Fibroblast of skin of left biceps (primary cell): ENCODE measurements at regions not wholly inside any gene's neighbourhood (a gene's known extent, or its start where the extent isn't known, plus 50 kb on each side); places are given as distances from the start of the nearest gene placed in this dataset.
A peak's percentile ranks its signal among the peaks of the same experiment; 100 is the strongest.

ENCODE experiments used
- DNase-seq, 2 experiments: peaks; one replicate each; pipeline ENCODE4 v3.0.0-alpha.2; 2013; ENCODE audit warnings: low read depth in 2 of 2

- DNase-seq: no peak
Observed at GRCh38 chr3:30945291-30945690, 50.8 kb upstream of the GADL1 start.

DNA sequence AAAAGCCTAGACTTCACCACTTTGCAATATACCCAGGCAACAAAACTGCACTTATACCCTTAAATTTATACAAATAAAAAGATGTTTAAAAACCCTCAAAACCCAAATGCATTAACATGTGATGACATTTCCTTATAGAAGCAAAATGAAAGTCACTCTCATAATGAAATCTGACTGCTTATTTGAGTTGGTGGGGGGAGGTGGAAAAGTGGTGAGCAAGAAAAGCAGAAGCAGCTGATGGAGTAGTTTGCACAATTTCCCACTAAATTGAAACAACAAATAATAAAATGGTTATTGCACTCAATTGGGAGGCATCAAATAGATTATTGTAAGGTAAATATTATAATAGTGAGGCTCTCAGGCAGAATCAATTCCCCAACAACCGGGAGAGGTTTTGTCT lies 54.0 kb upstream of the GADL1 start:
- no peak for DNase-seq

DNA sequence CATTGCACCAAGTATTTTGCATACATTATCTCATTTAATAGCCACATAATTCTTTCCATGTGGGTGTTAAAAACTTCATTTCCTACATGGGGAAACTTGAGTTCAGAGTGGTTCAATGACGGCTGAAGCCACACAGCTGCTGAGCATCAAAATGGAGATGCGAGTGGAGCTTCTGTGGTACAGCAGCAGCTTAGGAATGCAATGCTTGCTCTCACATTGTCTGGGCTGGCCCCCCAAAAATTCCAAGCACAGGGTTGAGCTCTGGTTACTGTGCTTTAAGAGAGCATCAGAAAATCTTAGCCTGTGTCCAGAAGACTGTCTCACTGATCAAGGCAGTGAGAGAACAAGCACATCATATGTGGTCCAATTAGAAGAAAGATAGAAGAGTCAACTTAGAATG lies 57.4 kb upstream of the GADL1 start:
- DNase-seq: peak in 1 of 2 experiments; percentile 6

DNA sequence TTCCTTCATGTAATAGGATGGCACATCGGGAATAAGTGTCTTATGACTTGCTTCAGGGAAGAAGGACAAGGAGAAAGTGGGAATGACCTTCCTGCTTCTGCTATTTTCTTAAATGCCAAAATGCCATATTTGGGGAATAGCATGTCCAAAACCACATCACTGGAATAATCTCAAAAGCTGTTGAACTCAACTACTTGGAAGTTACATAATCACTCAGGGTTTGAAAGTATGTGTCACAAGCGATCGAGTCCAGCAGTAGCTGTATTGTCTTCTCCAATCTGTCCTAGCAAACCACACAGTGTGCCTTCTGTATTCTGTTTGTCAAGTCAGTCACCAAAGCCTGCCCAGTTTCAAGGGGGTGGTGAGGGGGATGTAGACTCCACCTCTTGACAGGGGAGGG lies 58.3 kb upstream of the GADL1 start:
- DNase-seq: peak in 1 of 2 experiments; percentile 4

DNA sequence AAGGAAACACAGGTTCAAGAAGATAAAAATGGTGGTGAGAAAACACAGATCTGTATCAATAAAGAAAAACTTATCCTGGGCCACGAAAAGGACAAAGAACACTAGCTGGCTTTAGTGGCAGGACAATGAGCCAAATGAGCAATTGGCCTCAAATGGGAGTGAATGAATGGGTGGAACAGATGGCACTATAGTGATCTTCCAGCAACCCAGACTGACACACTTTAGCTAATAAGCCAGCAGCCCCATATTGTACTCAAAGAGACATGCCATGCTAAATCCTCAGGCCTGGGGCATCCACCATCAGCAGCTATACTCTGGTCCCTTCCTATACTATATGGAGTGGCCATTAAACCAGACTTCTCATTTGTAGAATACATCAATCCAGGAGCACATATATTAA lies 60.0 kb upstream of the GADL1 start:
- no peak for DNase-seq

GRCh38 chr3:30962084-30962483 lies 67.6 kb upstream of the GADL1 start:
- DNase-seq: no peak

DNA sequence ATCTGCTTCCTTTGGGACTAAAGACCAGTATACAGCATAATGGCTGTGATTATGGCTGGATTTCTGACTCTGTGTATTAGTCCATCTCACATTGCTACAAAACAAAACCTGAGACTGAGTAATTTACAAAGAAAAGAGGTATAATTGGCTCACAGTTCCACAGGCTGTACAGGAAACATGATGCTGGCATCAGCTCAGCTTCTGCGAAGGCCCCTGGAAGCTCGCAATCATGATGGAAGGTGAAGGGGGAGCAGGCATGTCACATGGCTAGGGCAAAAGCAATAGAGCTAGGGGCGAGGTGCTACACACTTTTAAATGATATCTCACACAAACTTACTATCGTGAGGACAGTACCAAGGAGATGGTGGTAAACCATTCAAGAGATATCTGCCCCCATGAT lies 68.0 kb upstream of the GADL1 start:
- no peak for DNase-seq

GRCh38 chr3:30963223-30963722 lies 68.8 kb upstream of the GADL1 start:
- no peak for DNase-seq

DNA sequence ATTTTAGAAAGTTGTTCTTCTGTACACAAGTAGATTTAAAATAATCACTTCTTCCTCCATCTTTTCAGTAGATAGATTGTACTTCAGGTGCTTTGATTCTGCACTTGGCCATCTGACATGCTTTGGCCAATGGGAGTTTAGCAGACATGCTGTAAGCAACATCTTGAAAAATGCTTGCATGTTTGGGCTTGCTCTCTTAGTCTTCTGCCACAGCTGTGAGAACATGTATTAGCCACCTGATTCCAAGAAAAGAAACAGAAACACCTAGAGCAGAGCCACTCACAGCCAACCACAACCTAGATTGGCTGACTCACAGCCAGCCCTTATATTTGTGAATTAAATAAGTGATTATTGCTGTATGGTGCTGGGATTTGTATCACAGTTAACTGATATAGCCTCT lies 70.2 kb upstream of the GADL1 start:
- DNase-seq: no peak

DNA sequence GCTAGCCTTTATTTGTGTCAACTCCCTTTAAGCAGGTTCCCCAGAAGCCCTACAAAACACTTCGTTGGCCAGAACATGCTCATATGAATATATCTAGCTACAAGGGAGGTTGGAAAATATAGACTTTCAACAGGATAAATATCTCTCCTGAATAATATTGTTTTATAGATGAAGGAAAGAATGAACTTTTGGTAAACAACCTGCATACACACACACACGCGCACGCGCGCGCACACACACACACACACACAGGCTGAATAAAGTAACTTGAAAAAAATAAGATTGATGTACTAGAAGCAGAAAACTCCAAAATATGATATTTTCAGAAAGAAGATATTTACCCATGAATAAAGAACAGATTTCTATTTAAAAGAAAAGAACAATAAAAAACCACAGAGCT lies 72.4 kb upstream of the GADL1 start:
- DNase-seq: no peak

GRCh38 chr3:30970183-30970582 lies 75.7 kb upstream of the GADL1 start:
- DNase-seq: no peak

- no peak for DNase-seq
Observed at GRCh38 chr3:30972449-30972848, 78.0 kb upstream of the GADL1 start.

- DNase-seq: no peak
Observed at GRCh38 chr3:30974071-30974470, 79.6 kb upstream of the GADL1 start.

DNA sequence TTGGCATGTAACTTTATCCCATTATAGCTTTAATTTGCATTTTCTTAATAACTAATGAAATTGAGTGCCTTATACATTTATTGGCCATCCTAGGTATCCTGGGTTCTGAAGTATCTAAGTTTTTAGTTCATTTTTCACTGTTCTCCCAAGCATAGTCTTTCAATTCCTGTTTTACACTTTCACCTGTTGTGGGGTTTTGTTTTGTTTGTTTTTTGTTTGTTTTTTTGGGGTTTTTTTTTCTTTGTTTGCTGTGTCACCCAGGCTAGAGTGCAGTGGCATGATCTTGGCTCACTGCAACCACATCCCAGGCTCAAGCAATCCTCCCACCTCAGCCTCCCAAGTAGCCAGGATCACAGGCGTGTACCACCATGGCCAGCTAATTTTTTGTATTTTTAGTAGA lies 83.1 kb upstream of the GADL1 start:
- no peak for DNase-seq

DNA sequence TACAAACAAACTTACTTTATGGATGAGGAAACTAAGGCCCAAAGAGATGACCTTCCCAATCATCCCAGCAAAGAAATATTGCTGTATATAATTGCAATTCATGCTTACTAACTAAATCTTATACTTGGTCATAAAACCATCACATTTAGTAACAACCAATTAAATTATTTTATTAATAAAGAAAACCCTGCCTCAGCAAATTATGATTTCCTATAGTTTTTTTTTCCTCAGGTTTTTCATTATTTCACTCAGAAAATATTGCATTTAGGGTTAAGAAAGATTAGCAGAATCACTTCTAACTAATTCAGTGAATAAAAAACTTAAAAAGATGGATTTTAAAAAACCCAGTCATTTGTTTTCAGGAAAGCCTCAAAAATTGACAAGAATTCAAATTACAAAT lies 86.5 kb upstream of the GADL1 start:
- DNase-seq: no peak

DNA sequence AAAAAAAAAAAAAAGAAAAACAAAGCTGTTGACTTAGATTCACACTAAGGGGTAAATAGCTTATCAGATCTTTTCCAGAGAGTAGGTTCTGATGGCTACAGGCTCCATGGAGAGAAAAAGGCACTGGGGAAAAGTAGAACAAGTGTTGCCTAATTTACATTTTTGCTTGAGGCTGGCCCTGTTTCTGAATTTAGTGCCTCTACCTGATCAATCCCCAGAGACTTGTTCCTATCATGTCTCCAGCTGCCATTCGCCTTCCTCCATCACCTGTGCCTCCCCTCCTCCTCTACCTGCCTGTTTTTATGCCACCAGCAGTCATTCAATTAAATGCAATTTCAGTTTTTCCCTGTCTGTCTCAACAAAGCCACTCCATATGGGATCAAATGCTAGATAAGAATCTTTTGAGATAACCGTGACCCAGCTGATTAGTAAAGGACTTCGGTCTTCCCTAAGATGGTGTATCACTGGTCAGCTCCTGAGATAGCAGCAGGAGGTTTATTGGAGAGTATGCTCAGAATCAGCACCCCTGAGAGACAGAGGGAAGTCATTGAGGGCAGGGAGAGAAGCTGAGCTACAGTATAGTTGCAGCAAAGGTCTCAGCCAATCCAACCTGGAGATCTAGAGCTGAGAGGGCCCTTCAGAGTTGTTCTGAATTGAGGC lies 88.1 kb upstream of the GADL1 start:
- no peak for DNase-seq

GRCh38 chr3:30984855-30985749 lies 90.6 kb upstream of the GADL1 start:
- peak in 1 of 2 experiments; percentile 10 for DNase-seq

GRCh38 chr3:30986551-30986950 lies 92.1 kb upstream of the GADL1 start:
- DNase-seq: no peak

DNA sequence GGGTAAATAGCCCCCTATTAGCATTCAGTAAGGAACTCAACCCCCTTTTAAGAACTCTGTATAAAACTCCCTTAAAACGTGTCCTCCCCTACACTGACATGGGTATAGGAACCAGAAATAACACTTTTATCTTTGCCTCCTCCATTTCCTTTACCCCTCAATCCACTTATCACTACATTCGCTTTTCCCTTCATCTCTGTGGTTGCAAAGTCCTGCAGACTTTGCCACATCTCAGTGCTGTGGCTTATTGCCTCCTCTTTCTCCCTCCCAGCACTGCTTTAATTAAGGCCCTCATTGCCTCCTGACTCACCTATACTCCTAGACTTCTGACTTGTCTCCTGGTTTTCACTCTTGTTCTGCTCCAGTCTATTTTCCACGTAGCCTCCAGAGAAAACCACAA lies 94.3 kb upstream of the GADL1 start:
- DNase-seq: no peak

DNA sequence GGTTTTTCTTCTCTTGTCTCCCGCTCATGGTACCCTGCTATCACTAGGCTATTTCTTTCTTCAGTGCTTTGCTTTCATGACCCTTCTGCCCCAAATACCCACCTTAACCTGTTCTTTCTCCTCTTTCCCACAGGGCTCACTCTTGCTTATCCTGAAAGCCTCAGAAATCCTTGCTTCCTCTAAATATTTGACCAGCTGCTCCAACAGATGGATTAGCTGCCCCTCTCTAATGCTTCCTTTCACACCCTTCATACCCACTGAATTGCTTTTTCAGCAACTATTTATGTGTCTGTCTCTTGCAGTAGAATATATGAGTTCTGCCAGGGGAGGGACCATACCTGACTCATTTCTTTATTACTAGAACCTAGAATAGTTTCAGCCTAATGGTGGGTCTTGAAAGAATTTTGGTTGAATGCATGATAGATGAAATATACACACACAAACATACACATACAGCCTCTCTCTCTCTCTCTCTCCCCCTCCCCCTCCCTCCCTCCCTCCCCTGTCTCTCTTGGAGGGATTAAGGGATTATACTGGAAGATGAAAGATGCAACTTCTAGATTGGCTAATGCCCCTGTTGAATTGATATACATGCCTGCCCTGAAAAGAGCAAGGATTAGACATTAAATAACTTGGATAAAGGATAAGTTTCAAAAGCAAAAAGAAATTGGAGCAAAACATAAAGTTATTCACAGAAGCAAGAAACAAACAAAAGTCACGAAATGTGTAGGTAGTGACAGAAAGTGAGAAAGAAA lies 95.0 kb upstream of the GADL1 start:
- DNase-seq: no peak

DNA sequence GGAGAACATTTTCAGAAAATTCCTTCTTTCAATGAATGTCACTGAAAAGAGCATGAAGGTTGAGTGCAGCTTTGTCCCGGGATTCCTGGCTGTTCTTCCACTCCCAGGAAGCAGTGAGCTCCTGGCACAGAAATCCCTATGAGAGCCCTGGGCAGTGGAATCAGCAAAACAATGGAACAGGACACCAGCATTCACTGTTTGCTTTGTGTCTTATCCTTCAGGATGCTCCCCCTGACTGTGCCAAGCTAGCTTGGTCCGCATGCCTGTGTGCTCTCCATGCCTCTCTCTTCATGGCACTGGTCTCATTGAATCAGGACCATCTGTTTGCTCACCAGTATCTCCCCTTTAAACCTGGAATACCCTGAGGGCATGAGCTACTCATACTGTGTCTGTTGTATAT lies 102.0 kb upstream of the GADL1 start:
- DNase-seq: no peak

GRCh38 chr3:31002730-31003129 lies 108.3 kb upstream of the GADL1 start:
- DNase-seq: no peak
